Kidney epithelial cell (primary cell): ENCODE measurements at regions not wholly inside any gene's neighbourhood (a gene's known extent, or its start where the extent isn't known, plus 50 kb on each side); places are given as distances from the start of the nearest gene placed in this dataset.
A peak's percentile ranks its signal among the peaks of the same experiment; 100 is the strongest.

Source experiments
- DNase-seq: peaks from one replicate; pipeline ENCODE4 v3.0.0-alpha.2; 2010; ENCODE audit warnings: low read depth
- H3K27me3 ChIP-seq: 2 replicates; pipeline ENCODE4 v1.6.0; 2011; ENCODE audit warnings: low read length; ENCODE audit not compliant: control insufficient read depth, insufficient read depth
- H3K36me3 ChIP-seq: 2 replicates; pipeline ENCODE4 v1.5.1; 2011; ENCODE audit warnings: low read length; ENCODE audit not compliant: control insufficient read depth, insufficient read depth
- H3K4me3 ChIP-seq: 2 replicates; pipeline ENCODE4 v1.5.1; 2011; ENCODE audit warnings: low read depth, mild to moderate bottlenecking, control low read depth, low read length
- CTCF ChIP-seq: IDR thresholded peaks from 2 replicates; pipeline ENCODE4 v1.5.1; 2011; ENCODE audit warnings: mild to moderate bottlenecking, moderate library complexity, low read length, control low read depth, inconsistent platforms; ENCODE audit not compliant: insufficient read depth, poor library complexity, severe bottlenecking

- no peaks in the 10 kb centered on the region for H3K27me3 ChIP-seq
- no peak for DNase-seq
- H3K4me3 ChIP-seq = no peak overlapping the region
- H3K36me3 ChIP-seq = no peaks in the 10 kb centered on the region
- TF ChIP-seq CTCF = no peak
These were observed 140.1 kb upstream of the RND3 start for GRCh38 chr2:150627526-150627925.

GRCh38 chr2:150626934-150627411 lies 139.5 kb upstream of the RND3 start:
- no peak for TF ChIP-seq CTCF
- Histone ChIP-seq H3K36me3 (no peaks in the 10 kb centered on the region), H3K4me3 (no peak overlapping the region), H3K27me3 (no peaks in the 10 kb centered on the region)
- DNase-seq = no peak

GRCh38 chr2:150625741-150626140 lies 138.3 kb upstream of the RND3 start:
- no peaks in the 10 kb centered on the region for H3K27me3 ChIP-seq
- TF ChIP-seq CTCF = no peak
- DNase-seq = no peak
- no peaks in the 10 kb centered on the region for H3K36me3 ChIP-seq
- no peak overlapping the region for H3K4me3 ChIP-seq

GRCh38 chr2:150625303-150625702 lies 137.8 kb upstream of the RND3 start:
- Histone ChIP-seq H3K27me3 (no peaks in the 10 kb centered on the region), H3K4me3 (no peak overlapping the region), H3K36me3 (no peaks in the 10 kb centered on the region)
- no peak for DNase-seq
- no peak for TF ChIP-seq CTCF

- no peak overlapping the region for H3K4me3 ChIP-seq
- no peak for DNase-seq
- no peak for TF ChIP-seq CTCF
- H3K36me3 ChIP-seq = no peaks in the 10 kb centered on the region
- no peaks in the 10 kb centered on the region for H3K27me3 ChIP-seq
These were observed 136.5 kb upstream of the RND3 start for GRCh38 chr2:150624001-150624401.

GRCh38 chr2:150621526-150622213 lies 134.2 kb upstream of the RND3 start:
- Histone ChIP-seq H3K27me3 (no peaks in the 10 kb centered on the region), H3K36me3 (no peaks in the 10 kb centered on the region), H3K4me3 (no peak overlapping the region)
- TF ChIP-seq CTCF = no peak
- DNase-seq = peak; percentile 85
